HPDE6-E6E7 (cell line): ENCODE measurements at regions not wholly inside any gene's neighbourhood (a gene's known extent, or its start where the extent isn't known, plus 50 kb on each side); places are given as distances from the start of the nearest gene placed in this dataset.

Source experiments
- DNase-seq: peaks from one replicate; pipeline ENCODE4 v3.0.0; 2011; ENCODE audit warnings: missing footprints; ENCODE audit errors: extremely low spot score

DNA sequence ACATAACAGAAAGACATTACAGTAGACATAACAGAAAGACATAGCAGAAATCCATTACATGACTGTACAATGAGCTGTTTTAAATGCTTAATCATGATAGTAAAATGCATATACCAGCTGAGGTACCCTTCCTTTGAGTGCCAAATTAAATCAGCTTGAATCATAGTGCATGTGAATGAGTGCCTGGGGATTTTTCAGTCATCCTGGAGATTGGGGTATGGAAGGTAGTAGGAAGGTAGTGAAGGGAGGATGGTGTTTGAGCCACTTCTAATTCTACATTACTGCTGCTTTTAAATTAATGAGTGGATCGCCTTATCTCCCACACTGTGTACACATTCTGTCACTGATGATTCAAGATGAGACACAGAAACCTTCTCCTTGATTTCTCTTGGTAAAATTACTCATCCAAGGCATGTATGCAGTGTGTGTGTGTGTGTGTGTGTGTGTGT, 534.2 kb downstream of the LRFN5 start:
- peak; percentile 25 for DNase-seq

DNA sequence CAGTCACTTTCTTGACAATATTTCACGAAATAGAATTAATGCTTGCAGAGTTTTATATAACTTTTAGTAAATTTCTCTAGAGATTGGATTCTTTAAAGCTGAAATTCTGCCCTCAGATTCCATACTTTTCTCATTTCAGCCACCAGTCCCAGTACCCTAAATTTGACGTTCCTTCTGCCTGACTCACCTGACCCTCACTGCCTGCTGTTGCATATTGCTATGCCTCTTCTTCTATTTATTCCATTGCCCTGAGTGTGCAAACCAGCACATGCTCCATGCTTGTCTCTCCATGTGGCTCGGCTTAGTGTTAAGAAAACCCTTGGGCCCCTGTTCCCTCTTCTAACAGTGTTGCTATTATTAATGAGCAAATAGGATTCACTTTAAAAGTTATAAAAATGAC, 533.3 kb downstream of the LRFN5 start:
- no peak for DNase-seq

DNA sequence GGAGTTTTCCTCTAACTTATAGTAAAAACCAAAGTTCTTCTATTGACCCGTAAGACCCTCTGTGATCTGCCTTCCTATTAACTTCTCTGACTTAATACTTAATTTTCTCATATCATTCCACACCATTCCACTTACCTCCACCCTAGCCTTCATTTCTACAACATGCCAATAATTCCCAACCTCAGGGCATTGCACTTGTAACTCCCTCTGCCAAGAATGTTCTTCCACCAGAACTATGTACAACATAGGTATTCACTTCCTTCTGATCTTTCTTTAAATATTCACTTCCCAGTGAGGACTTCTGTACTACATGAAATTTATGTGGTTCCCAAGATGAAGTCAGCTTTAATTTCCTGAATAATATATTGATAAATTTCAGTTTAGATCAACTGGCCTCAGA, 531.7 kb downstream of the LRFN5 start:
- no peak for DNase-seq

DNA sequence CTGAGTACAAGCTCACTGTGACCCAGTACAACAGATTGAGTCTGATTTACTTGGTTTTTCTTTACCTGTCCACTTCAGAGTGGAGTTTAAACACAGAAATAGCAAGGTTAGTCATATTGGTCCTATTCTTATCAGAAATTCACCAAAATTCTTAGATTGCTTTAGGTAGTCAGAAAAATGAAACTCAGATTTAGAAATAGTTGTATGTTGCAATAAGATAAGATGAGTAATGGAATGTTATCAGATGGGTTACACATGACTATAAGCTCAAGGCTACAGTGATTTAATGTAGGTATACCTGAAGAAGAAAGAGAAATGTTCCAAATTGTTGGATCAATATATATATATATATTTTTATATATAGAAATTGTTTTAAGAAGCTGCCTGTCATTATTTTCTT, 524.1 kb downstream of the LRFN5 start:
- DNase-seq, result no peak

DNA sequence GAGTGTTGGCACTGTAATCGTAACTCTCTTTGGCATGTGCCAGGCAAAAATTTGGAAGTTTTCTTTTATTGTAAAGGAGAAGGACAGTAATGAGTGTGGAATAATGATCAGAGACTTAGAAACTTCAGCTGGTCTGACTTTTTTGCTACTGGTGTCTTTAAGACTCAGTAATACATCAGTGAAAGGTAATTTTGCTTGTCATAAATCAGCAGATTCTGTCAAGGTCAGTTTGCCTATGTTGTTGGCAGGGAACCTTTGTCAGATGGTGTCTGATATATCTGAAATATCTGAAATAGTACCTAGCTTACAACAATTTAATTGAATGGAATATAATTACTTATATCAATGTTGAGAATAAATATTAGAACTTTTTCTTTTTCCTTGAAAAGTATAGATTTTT, 516.9 kb downstream of the LRFN5 start:
- no peak for DNase-seq

DNA sequence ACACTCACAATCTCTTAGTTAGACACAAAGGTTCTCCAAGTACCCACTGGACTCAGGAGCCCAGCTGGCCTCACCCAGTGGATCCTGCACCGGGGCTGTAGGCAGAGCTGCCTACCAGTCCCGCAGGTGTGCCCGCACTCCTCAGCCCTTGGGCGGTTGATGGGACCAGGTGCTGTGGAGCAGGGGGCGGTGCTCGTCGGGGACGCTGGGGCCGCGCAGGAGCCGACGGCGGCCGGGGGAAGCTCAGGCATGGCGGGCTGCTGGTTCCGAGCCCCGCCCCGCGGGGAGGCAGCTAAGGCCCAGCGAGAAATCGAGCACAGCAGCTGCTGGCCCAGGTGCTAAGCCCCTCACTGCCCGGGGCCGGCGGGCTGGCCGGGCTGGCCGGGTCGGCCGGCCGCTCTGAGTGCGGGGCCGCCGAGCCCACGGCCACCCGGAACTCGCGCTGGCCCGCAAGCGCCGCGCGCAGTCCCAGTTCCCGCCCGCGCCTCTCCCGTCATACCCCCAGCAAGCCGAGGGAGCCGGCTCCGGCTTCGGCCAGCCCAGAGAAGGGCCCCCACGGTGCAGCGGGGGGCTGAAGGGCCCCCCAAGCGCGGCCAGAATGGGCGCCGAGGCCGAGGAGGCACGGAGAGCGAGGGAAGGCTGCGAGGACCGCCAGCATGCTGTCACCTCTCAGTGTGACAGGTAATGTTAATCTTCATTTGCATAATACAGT, 506.8 kb downstream of the LRFN5 start:
- no peak for DNase-seq

DNA sequence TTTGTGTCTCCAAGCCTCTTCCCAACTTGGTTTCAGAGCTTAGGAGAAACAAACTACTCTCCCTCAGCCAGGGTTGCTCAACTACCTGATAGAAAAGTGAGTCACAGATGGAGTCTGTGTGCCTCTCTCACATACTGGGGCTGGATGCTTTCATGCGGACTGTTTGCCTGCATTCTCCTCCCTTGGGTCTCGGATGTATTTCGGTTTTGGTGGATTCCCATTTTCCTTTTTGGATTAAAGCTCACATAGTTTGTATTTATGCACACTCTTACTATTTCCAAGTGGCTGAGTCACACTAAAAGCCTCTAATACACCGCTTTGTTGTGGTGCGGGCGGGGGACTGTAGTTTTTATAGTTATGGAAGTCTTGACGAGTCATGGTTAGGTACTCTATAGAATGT, 505.4 kb downstream of the LRFN5 start:
- no peak for DNase-seq

DNA sequence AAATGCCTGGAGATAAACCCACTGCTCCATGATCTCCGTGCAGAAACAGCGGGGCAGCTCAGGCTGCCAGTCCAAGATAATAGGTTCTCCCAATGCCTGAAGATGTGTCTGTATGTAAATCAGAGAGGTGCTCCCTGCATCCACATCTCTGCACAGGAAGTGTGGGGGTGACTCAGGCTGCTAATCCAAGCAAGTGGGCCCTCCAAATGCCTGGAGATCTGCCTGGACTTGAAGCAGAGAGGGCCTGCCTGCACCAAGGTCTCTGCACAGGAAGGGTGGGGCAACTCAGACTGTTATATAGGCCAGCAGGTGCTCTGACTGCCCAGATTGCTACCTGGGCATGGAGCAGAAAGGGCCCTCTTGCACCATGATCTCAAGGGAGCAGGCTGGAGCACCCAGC, 504.7 kb downstream of the LRFN5 start:
- DNase-seq, result no peak

DNA sequence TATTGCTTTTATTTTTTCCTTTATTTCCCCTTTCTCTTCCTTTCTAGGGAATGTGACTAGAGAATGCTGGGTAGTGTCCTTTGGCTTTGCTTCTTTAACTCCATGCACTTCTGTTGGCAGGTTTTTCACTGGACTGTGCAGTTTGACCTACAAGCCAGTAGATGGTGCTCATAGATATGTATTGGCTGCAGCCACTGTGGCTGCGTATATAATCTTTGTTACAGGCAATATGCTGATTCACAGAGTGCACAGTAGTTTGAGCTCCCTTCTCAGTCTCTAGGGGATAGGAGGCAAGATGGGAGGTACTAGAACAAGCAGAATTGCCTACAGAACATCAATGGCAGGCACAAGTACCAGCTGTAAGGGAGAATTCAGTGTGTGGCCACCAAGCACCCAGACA, 503.5 kb downstream of the LRFN5 start:
- DNase-seq, result no peak

DNA sequence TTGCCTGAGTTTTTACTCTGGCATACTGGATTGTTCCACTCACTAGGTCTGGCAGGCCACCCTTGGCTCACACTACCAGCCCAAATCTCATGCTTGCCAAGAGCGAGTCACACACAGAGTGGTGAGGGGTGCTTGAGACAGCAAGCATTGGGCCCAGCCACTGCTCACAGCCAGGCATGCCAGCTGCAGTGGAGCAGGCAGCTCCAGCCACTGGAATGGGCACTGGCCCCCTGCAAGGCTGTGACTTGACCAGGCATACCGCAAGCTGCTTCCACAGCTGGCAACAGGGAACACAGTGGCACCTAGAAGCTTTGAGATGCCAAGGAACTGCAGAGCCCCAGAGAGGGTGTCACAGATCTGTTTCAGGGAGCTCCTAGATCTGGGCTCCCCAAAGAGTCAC, 488.5 kb downstream of the LRFN5 start:
- DNase-seq, result no peak

DNA sequence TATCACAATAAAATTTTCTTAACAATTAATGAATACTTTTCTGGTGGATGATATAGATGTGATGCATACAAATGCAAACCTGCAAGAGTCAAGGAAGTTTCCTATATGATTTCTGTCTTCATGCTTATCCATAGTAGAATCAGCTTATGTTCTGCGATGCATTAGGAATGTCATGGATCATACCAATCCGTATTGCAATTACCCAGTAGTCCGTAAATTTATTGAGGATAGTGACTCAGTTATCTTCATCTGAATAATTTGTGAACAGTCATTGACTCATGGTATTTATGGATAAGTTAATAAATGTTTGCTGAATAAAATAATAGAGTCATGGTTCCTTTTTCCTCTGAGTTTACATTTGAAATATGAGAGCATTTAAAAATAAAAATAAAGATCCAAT, 483.4 kb downstream of the LRFN5 start:
- DNase-seq, result no peak

DNA sequence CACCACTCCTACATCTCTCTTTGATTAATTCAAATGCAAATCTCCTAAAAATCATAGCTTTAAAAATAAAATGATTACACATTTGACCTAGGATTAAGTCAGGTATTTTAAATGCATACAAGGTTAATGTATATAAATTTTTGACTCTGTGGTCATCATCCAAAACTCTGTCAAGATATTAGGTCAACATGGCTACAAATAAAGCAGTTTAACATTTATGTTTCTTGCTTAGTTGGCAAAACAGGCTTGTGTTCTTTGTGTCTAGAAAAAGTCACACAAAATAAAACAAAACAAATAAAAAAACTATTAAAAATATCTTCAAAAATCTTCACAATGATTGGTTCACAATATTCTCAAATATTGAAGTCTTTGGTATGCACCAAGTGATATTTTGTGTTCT, 473.2 kb downstream of the LRFN5 start:
- no peak for DNase-seq

DNA sequence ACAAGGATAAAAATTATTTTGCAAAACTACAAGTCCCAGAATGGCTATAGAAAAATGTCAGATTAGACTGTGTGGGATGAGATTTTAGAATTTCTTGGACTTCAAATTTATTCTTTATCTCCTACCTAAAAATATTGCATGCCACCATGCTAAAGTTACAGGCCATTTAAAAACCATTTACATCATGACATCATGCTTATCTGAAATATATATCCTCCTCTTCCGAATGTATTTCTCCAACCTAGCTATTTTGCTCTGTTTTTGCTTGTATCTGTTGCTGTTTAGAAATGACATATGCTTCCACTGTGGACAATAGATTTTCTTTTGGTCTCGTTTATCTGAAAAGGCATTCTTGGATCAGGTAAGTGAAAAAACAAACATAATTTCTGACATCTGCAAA, 471.7 kb downstream of the LRFN5 start:
- no peak for DNase-seq

DNA sequence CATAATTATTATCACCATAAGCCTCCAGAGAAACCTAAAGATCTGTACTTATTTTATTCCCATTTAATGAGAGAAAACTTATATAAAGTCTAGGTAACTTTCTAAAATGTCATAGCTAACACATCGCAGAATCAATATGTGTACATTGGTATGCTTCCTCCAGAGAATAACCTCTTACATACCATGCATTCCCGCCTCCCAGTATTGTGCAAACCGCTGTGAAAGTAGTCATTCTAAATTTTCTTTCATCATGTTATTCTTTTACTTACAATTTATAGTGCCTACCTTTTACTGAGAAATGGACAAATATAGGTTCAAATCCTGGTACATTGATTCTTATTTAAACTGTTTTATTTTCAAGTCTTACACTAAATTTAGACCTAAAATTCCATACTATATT, 463.4 kb downstream of the LRFN5 start:
- no peak for DNase-seq

DNA sequence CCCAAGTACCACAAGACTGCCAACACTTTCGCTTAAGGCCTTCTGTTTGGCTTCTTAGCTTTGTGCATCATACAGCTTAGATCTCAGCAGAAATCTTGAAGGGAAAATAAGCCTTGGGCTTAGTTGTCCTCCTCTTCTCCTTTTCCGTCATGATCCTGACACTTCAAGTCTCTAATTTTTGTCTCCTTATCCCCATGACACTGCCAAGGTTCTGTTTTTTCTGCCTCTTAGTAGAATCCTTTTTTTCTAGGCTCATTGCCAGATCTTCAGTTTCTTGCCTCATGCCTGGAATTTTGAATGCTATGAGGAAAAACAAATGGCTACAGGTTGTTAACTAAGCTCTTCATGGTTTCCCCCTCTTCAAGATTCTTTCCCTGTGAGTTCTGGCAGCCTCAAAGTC, 450.4 kb downstream of the LRFN5 start:
- no peak for DNase-seq

DNA sequence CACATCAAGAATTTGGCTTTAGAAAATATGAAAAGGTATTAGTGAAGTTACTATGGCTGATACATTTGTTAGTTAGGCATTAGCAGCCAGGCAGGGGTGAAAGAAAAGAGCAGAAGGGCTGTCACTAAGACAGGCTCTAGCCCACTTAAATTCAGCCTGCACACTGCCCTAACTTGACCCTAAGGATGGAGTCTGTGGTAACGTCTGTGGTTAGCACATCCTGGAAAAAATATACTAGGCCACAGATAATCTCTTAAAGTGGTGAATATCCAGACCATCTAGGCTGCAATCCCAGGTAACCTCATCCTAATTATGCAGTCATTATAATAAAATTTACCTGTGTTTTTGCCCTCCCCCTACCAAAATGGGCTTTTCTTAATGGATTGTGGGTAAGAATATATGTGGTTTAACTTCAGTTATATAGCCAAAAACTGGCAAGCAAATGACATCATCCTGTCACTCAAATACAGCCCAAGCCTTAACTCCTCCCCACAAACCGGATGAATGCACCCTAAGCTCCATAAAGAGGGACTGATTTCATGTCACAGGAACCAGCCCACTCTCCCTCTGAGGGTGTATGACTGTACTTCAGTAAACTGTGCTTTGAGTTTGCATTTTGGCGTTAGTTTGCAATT, 440.9 kb downstream of the LRFN5 start:
- DNase-seq, result no peak

DNA sequence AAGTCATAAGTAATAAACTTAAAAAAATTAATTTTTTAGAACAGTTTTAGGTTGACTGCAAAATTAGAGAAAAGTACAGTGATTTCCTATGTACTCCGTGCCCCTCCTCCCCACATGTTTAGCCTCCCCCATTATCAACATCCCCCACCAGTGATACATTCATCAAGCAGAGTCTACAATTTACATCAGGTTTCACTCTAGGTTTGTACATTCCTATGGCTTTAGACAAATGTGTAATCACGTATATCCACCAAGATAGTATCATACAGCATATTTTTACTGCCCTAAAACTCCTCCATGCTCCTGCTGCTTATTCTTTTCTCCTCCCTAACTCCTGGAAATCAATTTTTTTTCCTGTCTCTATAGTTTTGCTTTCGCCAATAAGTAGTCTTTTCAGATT, 438.7 kb downstream of the LRFN5 start:
- DNase-seq, result no peak

DNA sequence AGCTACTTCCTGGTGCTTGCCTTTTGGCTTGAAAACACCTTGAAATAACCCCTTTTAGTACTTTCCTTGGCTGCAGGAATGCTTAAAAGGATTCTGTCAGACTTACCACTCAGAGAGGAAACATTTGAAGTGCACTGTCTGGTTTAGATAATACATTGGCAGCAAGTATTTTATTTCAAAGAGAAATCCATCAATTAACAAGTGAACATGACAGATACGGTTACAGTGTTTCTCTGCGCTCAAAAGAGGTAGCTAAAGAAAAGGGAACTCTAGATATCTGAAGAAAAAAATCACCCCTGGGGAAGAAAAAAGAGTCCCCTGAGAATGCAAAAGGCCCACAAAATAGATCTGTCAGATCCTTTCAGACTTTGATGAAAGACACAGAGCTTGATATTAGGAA, 421.9 kb downstream of the LRFN5 start:
- DNase-seq, result no peak

DNA sequence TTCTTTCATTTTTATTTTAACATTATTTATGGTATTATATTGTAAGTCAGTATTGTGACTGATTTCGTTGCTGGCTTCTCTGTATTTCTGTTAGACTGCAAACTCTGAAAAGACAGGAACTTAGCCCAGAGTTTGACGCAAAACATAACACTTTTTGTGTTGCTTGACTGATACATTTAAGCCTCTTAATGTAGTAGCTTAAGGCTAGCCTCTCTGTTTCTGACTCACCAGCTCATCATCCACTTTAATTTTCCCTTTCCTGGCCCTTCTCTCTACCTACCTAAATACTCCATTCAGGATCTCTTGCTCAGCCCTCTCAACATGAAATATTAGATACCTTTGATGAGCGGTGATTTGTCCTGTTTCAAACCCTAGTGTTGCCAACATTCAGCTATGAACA, 420.6 kb downstream of the LRFN5 start:
- DNase-seq, result no peak

DNA sequence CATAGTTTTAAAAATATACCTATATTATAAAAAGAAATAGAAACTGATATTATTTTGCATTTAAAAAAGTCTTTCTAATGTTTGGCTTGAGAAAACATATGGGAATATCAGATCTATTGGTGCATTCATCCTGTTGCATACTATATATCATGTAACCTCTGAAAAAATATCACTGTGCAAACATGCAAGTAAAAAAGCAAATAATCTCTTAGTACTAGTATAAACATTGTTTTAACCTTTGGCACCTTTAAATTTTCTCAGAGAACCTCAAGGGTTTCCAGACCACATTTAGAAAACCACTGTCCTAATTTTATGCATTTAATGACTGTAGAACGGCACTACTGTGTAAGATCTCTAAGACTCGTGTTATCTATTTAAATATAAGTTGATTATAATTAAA, 416.8 kb downstream of the LRFN5 start:
- no peak for DNase-seq

DNA sequence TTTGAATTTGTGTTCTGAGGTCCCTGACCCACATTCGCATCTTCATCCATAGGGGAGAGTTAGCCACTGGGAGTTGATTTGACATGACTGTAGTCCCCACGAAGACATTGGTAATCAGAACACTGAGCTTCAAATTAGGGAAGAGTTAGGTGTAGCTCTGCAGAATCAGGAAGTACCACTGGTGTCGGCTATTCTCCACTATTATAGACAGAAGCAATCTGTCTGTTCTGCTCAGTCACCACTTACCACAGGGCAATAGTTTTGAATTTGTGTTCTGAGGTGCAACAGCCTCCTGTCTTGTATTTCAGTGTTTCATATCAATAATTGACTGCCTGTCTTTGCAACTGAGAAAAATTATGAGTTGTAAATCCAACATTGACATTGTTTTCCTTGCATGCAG, 407.6 kb downstream of the LRFN5 start:
- DNase-seq, result no peak

DNA sequence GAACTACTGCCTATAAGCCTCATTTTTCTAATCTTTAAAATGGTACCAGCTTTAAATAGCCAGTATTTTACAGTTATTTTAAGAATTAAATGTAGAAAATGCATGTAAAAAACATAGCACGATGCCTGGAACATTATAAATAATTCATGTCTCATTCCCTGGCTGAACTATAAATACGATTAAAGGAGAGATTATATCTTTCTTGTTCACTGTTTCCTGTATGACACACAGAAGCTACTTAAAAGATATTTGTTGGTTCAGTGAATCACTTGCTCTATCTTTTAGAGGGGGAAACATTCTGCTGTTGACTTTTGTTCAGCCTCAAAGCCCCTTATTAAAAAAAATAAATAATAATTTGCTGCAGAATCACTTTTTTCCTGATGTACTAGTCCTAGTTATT, 406.9 kb downstream of the LRFN5 start:
- DNase-seq, result no peak

DNA sequence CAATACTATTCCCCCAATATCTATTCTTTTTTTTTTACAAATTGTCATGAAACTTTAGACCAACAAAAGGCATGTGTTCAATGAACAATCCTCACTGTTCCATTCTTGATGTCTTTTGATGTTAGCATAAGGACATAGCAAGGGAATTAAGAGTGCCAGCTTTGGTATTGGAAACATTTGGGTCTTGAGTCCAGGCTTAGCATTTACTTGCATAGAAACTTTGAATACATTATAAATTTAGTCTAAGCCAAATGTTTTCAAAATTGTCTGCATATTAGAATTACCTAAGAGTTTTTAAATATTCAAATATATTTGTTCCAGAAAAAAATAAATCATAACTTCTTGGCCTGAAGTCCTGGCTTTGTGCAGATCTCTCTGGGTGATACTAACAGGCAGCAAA, 406.5 kb downstream of the LRFN5 start:
- DNase-seq, result no peak

DNA sequence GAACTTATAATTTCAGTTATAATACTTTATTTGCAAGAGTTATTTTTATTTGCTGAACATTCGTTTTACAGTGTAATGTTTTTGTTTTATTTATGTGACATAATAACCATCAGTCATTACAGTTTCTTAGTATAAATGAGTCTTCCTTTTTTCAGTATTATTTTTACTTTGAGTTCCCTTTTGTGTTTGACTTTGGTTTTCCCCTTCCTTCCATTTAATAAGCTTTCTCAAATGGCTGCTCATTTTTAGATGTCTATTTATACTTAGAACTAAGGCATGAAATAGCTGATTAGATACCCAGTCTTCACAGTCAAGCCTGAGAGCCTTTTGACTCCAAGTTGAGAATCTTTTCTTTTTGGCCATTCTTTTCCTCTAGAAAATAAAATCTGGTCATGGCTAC, 404.5 kb downstream of the LRFN5 start:
- DNase-seq, result no peak
